ENCODE measurements at regions not wholly inside any gene's neighbourhood (a gene's known extent, or its start where the extent isn't known, plus 50 kb on each side); places are given as distances from the start of the nearest gene placed in this dataset.

GRCh38 chr3:159841766-159842165, 146.9 kb upstream of the IL12A start:
- TF ChIP-seq CTCF (IDR thresholded peaks at IDR 0.05; ENCODE audit: control insufficient read depth, insufficient read depth, low read depth, low read length, missing control alignments): no peak
- no peak for DNase-seq (ENCODE audit: low read depth)
- H3K4me3 ChIP-seq (ENCODE audit: control insufficient read depth, low read depth, low read length): no peak overlapping the region

- DNase-seq (ENCODE audit: low read depth): no peak
- H3K4me3 ChIP-seq (ENCODE audit: control insufficient read depth, low read depth, low read length): no peak overlapping the region
Measured at GRCh38 chr3:159843840-159844730, 144.6 kb upstream of the IL12A start.

GRCh38 chr3:159844801-159845261, 143.8 kb upstream of the IL12A start:
- TF ChIP-seq CTCF (IDR thresholded peaks at IDR 0.05; ENCODE audit: control insufficient read depth, insufficient read depth, low read depth, low read length, missing control alignments): no peak
- H3K4me3 ChIP-seq (ENCODE audit: control insufficient read depth, low read depth, low read length): no peak overlapping the region
- DNase-seq (ENCODE audit: low read depth): no peak

More at GRCh38 chr3:159843840-159844730, 144.6 kb upstream of the IL12A start:
- TF ChIP-seq CTCF (IDR thresholded peaks at IDR 0.05; ENCODE audit: control insufficient read depth, insufficient read depth, low read depth, low read length, missing control alignments): no peak

GRCh38 chr3:159845737-159846136, 142.9 kb upstream of the IL12A start:
- no peak for DNase-seq (ENCODE audit: low read depth)
- TF ChIP-seq CTCF (IDR thresholded peaks at IDR 0.05; ENCODE audit: control insufficient read depth, insufficient read depth, low read depth, low read length, missing control alignments): no peak

GRCh38 chr3:159846255-159846654, 142.4 kb upstream of the IL12A start:
- no peak for DNase-seq (ENCODE audit: low read depth)
- TF ChIP-seq CTCF (IDR thresholded peaks at IDR 0.05; ENCODE audit: control insufficient read depth, insufficient read depth, low read depth, low read length, missing control alignments): no peak
- no peak overlapping the region for H3K4me3 ChIP-seq (ENCODE audit: control insufficient read depth, low read depth, low read length)

More at GRCh38 chr3:159845737-159846136, 142.9 kb upstream of the IL12A start:
- no peak overlapping the region for H3K4me3 ChIP-seq (ENCODE audit: control insufficient read depth, low read depth, low read length)

GRCh38 chr3:159848348-159849118, 140.1 kb upstream of the IL12A start:
- H3K4me3 ChIP-seq (ENCODE audit: control insufficient read depth, low read depth, low read length): no peak overlapping the region
- DNase-seq (ENCODE audit: low read depth): no peak
- no peak for TF ChIP-seq CTCF (IDR thresholded peaks at IDR 0.05; ENCODE audit: control insufficient read depth, insufficient read depth, low read depth, low read length, missing control alignments)
